Activated CD4-positive, alpha-beta T cell treated with anti-CD3 and anti-CD28 coated beads, Interleukin-2, amount 10 ng/mL, durations not matched to agents 24 days and 14 days (primary cell): ENCODE measurements at regions not wholly inside any gene's neighbourhood (a gene's known extent, or its start where the extent isn't known, plus 50 kb on each side); places are given as distances from the start of the nearest gene placed in this dataset.
"Not testable (repeated sequence)": the region's sequence is repeated elsewhere in the genome, so short reads cannot be mapped to it uniquely, and the experiment has no call there.

Source experiments
- DNase-seq: peaks from one replicate; pipeline ENCODE4 v3.0.0; 2022
- H3K27ac Mint-ChIP-seq: one replicate; pipeline ENCODE4 v1.8.0; 2022; ENCODE audit warnings: mild to moderate bottlenecking, mixed read lengths
- H3K27me3 Mint-ChIP-seq: one replicate; pipeline ENCODE4 v1.8.0; 2022; ENCODE audit warnings: mixed read lengths
- H3K36me3 Mint-ChIP-seq: one replicate; pipeline ENCODE4 v1.8.0; 2022; ENCODE audit warnings: low read depth, mild to moderate bottlenecking, mixed read lengths
- H3K4me1 Mint-ChIP-seq: one replicate; pipeline ENCODE4 v1.8.0; 2021; ENCODE audit warnings: mixed read lengths
- H3K4me3 Mint-ChIP-seq: one replicate; pipeline ENCODE4 v1.8.0; 2022; ENCODE audit warnings: mild to moderate bottlenecking, moderate library complexity, mixed read lengths
- H3K9me3 Mint-ChIP-seq: one replicate; pipeline ENCODE4 v1.8.0; 2021; ENCODE audit warnings: mixed read lengths
- intact Hi-C: fragments of 100-400 bp; cut with micrococcal nuclease; formaldehyde crosslinking; loops from one replicate; pipeline ENCODE4 v1.15.1; 2023

- no peaks in the 10 kb centered on the region for H3K9me3 Mint-ChIP-seq
- H3K27ac Mint-ChIP-seq: no peak overlapping the region
- no peaks in the 10 kb centered on the region for H3K27me3 Mint-ChIP-seq
- H3K4me1 Mint-ChIP-seq: no peaks in the 10 kb centered on the region
- DNase-seq: peak; percentile 4
- intact Hi-C loops: no loop called here
- no peak overlapping the region for H3K4me3 Mint-ChIP-seq
- no peaks in the 10 kb centered on the region for H3K36me3 Mint-ChIP-seq
Measured at GRCh38 chr1:220942278-220942677, 63.0 kb downstream of the HLX start.

GRCh38 chr1:220942914-220943313 lies 63.7 kb downstream of the HLX start:
- H3K4me1 Mint-ChIP-seq, H3K36me3 Mint-ChIP-seq, H3K4me3 Mint-ChIP-seq, intact Hi-C loops, H3K27me3 Mint-ChIP-seq, H3K9me3 Mint-ChIP-seq, H3K27ac Mint-ChIP-seq: not testable (repeated sequence)
- peak; percentile 3 for DNase-seq

GRCh38 chr1:220943319-220943996 lies 64.2 kb downstream of the HLX start:
- no peak overlapping the region for H3K4me3 Mint-ChIP-seq
- DNase-seq: no peak
- H3K9me3 Mint-ChIP-seq: no peaks in the 10 kb centered on the region
- no peaks in the 10 kb centered on the region for H3K27me3 Mint-ChIP-seq
- H3K4me1 Mint-ChIP-seq: no peaks in the 10 kb centered on the region
- intact Hi-C loops: no loop called here
- H3K36me3 Mint-ChIP-seq: no peaks in the 10 kb centered on the region
- H3K27ac Mint-ChIP-seq: no peak overlapping the region

GRCh38 chr1:220950576-220950975 lies 71.3 kb downstream of the HLX start:
- no peaks in the 10 kb centered on the region for H3K36me3 Mint-ChIP-seq
- H3K4me1 Mint-ChIP-seq: no peaks in the 10 kb centered on the region
- intact Hi-C loops: no loop called here

GRCh38 chr1:220952961-220953643 lies 73.9 kb downstream of the HLX start:
- Mint-ChIP-seq H3K4me1 (no peaks in the 10 kb centered on the region), H3K36me3 (no peaks in the 10 kb centered on the region), H3K4me3 (no peak overlapping the region), H3K27ac (no peak overlapping the region), H3K9me3 (peaks cover 4% of the 10 kb centered on the region), H3K27me3 (no peaks in the 10 kb centered on the region)
- intact Hi-C loops: no loop called here
- peak; percentile 17 for DNase-seq

More at GRCh38 chr1:220950576-220950975, 71.3 kb downstream of the HLX start:
- no peak overlapping the region for H3K27ac Mint-ChIP-seq
- DNase-seq: no peak
- no peaks in the 10 kb centered on the region for H3K27me3 Mint-ChIP-seq
- peaks cover 4% of the 10 kb centered on the region for H3K9me3 Mint-ChIP-seq
- no peak overlapping the region for H3K4me3 Mint-ChIP-seq

GRCh38 chr1:220954321-220955075 lies 75.3 kb downstream of the HLX start:
- no peak for DNase-seq
- Mint-ChIP-seq H3K27ac (no peak overlapping the region), H3K9me3 (peaks cover 4% of the 10 kb centered on the region), H3K27me3 (no peaks in the 10 kb centered on the region), H3K4me3 (no peak overlapping the region), H3K36me3 (no peaks in the 10 kb centered on the region), H3K4me1 (no peaks in the 10 kb centered on the region)
- intact Hi-C loops: no loop called here

GRCh38 chr1:220955116-220955515 lies 75.9 kb downstream of the HLX start:
- Mint-ChIP-seq H3K36me3 (no peaks in the 10 kb centered on the region), H3K27me3 (no peaks in the 10 kb centered on the region), H3K9me3 (no peaks in the 10 kb centered on the region), H3K4me1 (no peaks in the 10 kb centered on the region), H3K27ac (no peak overlapping the region), H3K4me3 (no peak overlapping the region)
- DNase-seq: peak; percentile 23
- intact Hi-C loops: no loop called here

GRCh38 chr1:220956501-220957232 lies 77.4 kb downstream of the HLX start:
- Mint-ChIP-seq H3K4me1 (no peaks in the 10 kb centered on the region), H3K27me3 (no peaks in the 10 kb centered on the region)

GRCh38 chr1:220957233-220957605 lies 78.0 kb downstream of the HLX start:
- H3K36me3 Mint-ChIP-seq: no peaks in the 10 kb centered on the region
- no peak overlapping the region for H3K4me3 Mint-ChIP-seq
- peak; percentile 17 for DNase-seq
- H3K9me3 Mint-ChIP-seq: no peaks in the 10 kb centered on the region
- no peaks in the 10 kb centered on the region for H3K27me3 Mint-ChIP-seq
- no peak overlapping the region for H3K27ac Mint-ChIP-seq
- no peaks in the 10 kb centered on the region for H3K4me1 Mint-ChIP-seq
- intact Hi-C loops: no loop called here

More at GRCh38 chr1:220956501-220957232, 77.4 kb downstream of the HLX start:
- no peaks in the 10 kb centered on the region for H3K36me3 Mint-ChIP-seq
- no peak overlapping the region for H3K4me3 Mint-ChIP-seq
- H3K9me3 Mint-ChIP-seq: no peaks in the 10 kb centered on the region
- no peak for DNase-seq
- intact Hi-C loops: no loop called here
- no peak overlapping the region for H3K27ac Mint-ChIP-seq

GRCh38 chr1:220958234-220958633 lies 79.0 kb downstream of the HLX start:
- no peaks in the 10 kb centered on the region for H3K4me1 Mint-ChIP-seq
- H3K27me3 Mint-ChIP-seq: no peaks in the 10 kb centered on the region
- intact Hi-C loops: no loop called here
- no peak overlapping the region for H3K27ac Mint-ChIP-seq
- no peak overlapping the region for H3K4me3 Mint-ChIP-seq
- H3K9me3 Mint-ChIP-seq: no peaks in the 10 kb centered on the region
- H3K36me3 Mint-ChIP-seq: no peaks in the 10 kb centered on the region
- DNase-seq: peak; percentile 19

- H3K27ac Mint-ChIP-seq: no peak overlapping the region
- intact Hi-C loops: no loop called here
- H3K9me3 Mint-ChIP-seq: no peaks in the 10 kb centered on the region
- H3K27me3 Mint-ChIP-seq: no peaks in the 10 kb centered on the region
- DNase-seq: no peak
- no peak overlapping the region for H3K4me3 Mint-ChIP-seq
- no peaks in the 10 kb centered on the region for H3K4me1 Mint-ChIP-seq
- no peaks in the 10 kb centered on the region for H3K36me3 Mint-ChIP-seq
Measured at GRCh38 chr1:220962031-220962751, 82.9 kb downstream of the HLX start.

GRCh38 chr1:220966041-220966440 lies 86.8 kb downstream of the HLX start:
- H3K4me1 Mint-ChIP-seq: no peaks in the 10 kb centered on the region
- no peaks in the 10 kb centered on the region for H3K9me3 Mint-ChIP-seq

GRCh38 chr1:220966473-220966872 lies 87.2 kb downstream of the HLX start:
- Mint-ChIP-seq H3K27ac (no peak overlapping the region), H3K4me3 (no peak overlapping the region), H3K36me3 (no peaks in the 10 kb centered on the region), H3K27me3 (no peaks in the 10 kb centered on the region), H3K9me3 (no peaks in the 10 kb centered on the region), H3K4me1 (no peaks in the 10 kb centered on the region)
- intact Hi-C loops: no loop called here
- DNase-seq: no peak

More at GRCh38 chr1:220966041-220966440, 86.8 kb downstream of the HLX start:
- Mint-ChIP-seq H3K36me3 (no peaks in the 10 kb centered on the region), H3K4me3 (no peak overlapping the region), H3K27ac (no peak overlapping the region), H3K27me3 (no peaks in the 10 kb centered on the region)
- intact Hi-C loops: no loop called here
- no peak for DNase-seq
